Parathyroid adenoma (tissue), 2 donors: ENCODE measurements at regions not wholly inside any gene's neighbourhood (a gene's known extent, or its start where the extent isn't known, plus 50 kb on each side); places are given as distances from the start of the nearest gene placed in this dataset.

Experiments
- H2AFZ ChIP-seq: fragments of 300-600 bp; sonication (generic); one replicate; pipeline ENCODE4 v1.7.0; 2017; ENCODE audit warnings: antibody characterized with exemption, mild to moderate bottlenecking
- H3K27ac ChIP-seq: fragments of 300-600 bp; sonication (generic); one replicate; pipeline ENCODE4 v1.7.0; 2017
- H3K27me3 ChIP-seq: fragments of 300-600 bp; sonication (generic); one replicate; pipeline ENCODE4 v1.7.0; 2017; ENCODE audit warnings: low read length; ENCODE audit not compliant: control insufficient read depth, insufficient read depth
- H3K36me3 ChIP-seq: fragments of 300-600 bp; sonication (generic); one replicate; pipeline ENCODE4 v1.7.0; 2017; ENCODE audit warnings: low read length; ENCODE audit not compliant: control insufficient read depth, insufficient read depth
- H3K4me1 ChIP-seq: fragments of 300-600 bp; sonication (generic); one replicate; pipeline ENCODE4 v1.7.0; 2017; ENCODE audit warnings: control low read depth
- H3K4me2 ChIP-seq: fragments of 300-600 bp; sonication (generic); one replicate; pipeline ENCODE4 v1.7.0; 2017; ENCODE audit warnings: low read length
- H3K4me3 ChIP-seq: fragments of 300-600 bp; sonication (generic); one replicate; pipeline ENCODE4 v1.7.0; 2017; ENCODE audit warnings: low read depth, low read length
- H3K79me2 ChIP-seq: fragments of 300-600 bp; sonication (generic); one replicate; pipeline ENCODE4 v1.7.0; 2017; ENCODE audit warnings: control low read depth
- H3K9ac ChIP-seq: fragments of 300-600 bp; sonication (generic); one replicate; pipeline ENCODE4 v1.7.0; 2017; ENCODE audit warnings: mild to moderate bottlenecking
- H3K9me3 ChIP-seq: fragments of 300-600 bp; sonication (generic); one replicate; pipeline ENCODE4 v1.7.0; 2017; ENCODE audit warnings: low read length; ENCODE audit not compliant: control insufficient read depth
- TF ChIP-seq, protein P1 (sequence below): fragments of 300-600 bp; sonication (generic); IDR thresholded peaks from one replicate; pipeline ENCODE4 v1.7.0; 2017; ENCODE audit warnings: antibody characterized with exemption, mild to moderate bottlenecking
- donor health status: primary hyperparathyroidism.

DNA sequence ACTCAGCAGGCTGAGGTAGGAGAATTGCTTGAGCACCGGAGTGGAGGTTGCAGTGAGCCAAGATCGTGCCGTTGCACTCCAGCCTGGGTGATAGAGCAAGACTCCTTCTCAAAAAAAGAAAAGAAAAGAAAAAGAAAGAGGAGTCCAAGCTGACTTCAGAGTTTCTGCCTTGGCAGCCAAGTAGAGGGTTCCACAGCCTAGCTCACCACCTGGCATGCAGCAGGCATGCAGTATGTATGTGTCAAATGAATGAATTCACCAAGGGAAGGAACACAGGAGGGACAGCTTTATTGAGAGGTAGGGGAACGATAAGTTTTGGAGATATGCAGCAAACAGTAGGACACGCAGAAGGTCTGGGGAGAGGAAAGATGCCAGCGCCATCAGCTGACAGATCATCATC lies 230.4 kb downstream of the BUD13 start:
- Histone ChIP-seq H3K36me3 (no peaks in the 10 kb centered on the region), H3K9me3 (no peaks in the 10 kb centered on the region), H3K4me1 (no peaks in the 10 kb centered on the region), H3K27me3 (no peaks in the 10 kb centered on the region), H3K4me2 (no peak overlapping the region), H2AFZ (no peak overlapping the region), H3K9ac (no peak overlapping the region), H3K79me2 (no peaks in the 10 kb centered on the region), H3K4me3 (no peak overlapping the region), H3K27ac (no peak overlapping the region)
- TF ChIP-seq, protein P1, sequence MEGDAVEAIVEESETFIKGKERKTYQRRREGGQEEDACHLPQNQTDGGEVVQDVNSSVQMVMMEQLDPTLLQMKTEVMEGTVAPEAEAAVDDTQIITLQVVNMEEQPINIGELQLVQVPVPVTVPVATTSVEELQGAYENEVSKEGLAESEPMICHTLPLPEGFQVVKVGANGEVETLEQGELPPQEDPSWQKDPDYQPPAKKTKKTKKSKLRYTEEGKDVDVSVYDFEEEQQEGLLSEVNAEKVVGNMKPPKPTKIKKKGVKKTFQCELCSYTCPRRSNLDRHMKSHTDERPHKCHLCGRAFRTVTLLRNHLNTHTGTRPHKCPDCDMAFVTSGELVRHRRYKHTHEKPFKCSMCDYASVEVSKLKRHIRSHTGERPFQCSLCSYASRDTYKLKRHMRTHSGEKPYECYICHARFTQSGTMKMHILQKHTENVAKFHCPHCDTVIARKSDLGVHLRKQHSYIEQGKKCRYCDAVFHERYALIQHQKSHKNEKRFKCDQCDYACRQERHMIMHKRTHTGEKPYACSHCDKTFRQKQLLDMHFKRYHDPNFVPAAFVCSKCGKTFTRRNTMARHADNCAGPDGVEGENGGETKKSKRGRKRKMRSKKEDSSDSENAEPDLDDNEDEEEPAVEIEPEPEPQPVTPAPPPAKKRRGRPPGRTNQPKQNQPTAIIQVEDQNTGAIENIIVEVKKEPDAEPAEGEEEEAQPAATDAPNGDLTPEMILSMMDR: no peak

DNA sequence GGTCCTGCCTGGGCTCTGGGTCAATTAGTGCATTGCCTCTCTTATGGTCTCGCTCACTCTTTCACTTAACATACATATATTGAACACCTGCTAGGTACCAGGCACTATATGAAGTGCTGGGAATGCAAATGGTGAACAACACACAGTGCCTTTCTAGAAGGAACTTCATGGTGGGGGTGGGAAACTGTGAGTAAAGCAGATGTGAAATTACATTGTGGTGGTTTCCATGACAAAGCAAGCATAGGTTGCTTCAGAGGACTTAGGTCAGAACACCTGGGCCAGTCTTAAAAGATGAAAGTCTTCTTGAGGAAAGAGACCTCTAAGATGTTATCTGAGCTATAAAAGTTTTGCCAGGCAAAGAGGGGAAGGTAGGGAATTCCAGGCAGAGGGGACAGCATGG lies 231.3 kb downstream of the BUD13 start:
- Histone ChIP-seq H2AFZ (no peak overlapping the region), H3K9ac (no peak overlapping the region), H3K79me2 (no peaks in the 10 kb centered on the region), H3K4me3 (no peak overlapping the region), H3K27ac (no peak overlapping the region), H3K27me3 (no peaks in the 10 kb centered on the region), H3K4me2 (no peak overlapping the region), H3K4me1 (no peaks in the 10 kb centered on the region), H3K36me3 (no peaks in the 10 kb centered on the region), H3K9me3 (no peaks in the 10 kb centered on the region)
- TF ChIP-seq, protein P1: no peak

DNA sequence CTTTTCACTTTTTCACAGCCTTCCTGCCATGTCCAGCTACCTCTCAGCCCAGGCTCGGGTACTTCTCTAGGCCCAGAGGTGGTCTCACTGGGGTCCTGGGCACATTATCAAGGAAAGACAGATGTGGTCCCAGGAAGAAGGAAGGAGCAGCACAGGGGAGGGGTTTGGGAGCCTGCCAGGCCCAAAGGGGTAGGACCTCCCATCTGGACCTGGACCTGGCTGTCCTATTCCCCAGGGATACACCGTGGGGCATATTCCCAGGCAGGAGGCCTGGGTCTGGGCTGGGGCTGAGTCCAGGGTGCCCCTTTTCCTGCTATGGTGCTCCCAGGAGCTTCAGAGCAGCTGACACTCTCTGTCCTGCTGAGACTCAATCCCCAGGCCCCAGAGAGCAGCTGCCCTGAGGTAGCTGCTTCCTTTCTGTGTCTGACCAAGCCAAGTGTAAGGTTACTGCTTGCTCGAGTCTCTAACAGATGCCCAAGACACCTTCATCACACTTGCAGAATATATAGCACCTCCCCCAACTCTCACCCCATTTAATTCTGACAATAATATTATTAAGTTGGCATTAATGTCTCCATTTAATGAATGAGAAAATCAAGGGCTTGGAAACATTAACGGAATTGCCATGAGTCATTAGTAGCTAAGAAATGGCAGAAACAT lies 232.0 kb downstream of the BUD13 start:
- Histone ChIP-seq H2AFZ (no peak overlapping the region), H3K9me3 (no peaks in the 10 kb centered on the region), H3K27me3 (no peaks in the 10 kb centered on the region), H3K36me3 (no peaks in the 10 kb centered on the region), H3K4me3 (no peak overlapping the region), H3K4me2 (no peak overlapping the region), H3K9ac (no peak overlapping the region), H3K4me1 (no peaks in the 10 kb centered on the region), H3K79me2 (no peaks in the 10 kb centered on the region), H3K27ac (no peak overlapping the region)
- TF ChIP-seq, protein P1: no peak

DNA sequence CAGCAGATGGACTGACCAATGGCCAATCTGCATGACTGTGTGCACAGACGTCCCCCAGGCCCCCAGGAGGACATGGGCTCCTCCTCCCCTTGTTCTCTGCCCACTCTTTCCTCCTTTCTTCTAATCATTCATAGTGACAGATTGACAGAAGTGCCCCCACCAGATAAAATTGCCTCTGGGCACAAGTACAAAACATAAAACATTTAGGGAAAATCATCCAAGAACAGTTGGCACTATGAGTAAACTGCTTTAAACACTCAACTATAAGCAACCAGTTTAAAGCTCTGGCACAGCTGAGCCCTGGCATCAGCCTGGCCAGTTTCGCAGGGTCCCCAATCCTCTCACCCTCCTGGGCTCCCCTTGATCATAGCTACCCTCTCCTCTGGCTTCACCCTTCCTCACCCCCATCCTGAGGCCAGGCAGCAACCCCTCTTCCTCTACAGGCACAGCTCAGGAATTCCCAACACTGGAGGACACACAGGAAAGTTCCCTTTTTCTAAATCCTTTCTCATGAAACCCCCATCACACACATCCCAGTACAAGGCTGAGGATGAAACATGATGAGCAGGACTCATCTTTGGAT lies 232.9 kb downstream of the BUD13 start:
- H3K4me1 ChIP-seq: no peaks in the 10 kb centered on the region
- H3K79me2 ChIP-seq: no peaks in the 10 kb centered on the region
- H3K9ac ChIP-seq: no peak overlapping the region
- TF ChIP-seq, protein P1: no peak
- H3K27ac ChIP-seq: no peak overlapping the region
- no peak overlapping the region for H2AFZ ChIP-seq
- no peaks in the 10 kb centered on the region for H3K27me3 ChIP-seq
- no peaks in the 10 kb centered on the region for H3K36me3 ChIP-seq
- H3K9me3 ChIP-seq: no peaks in the 10 kb centered on the region
- H3K4me2 ChIP-seq: no peak overlapping the region
- H3K4me3 ChIP-seq: no peak overlapping the region

DNA sequence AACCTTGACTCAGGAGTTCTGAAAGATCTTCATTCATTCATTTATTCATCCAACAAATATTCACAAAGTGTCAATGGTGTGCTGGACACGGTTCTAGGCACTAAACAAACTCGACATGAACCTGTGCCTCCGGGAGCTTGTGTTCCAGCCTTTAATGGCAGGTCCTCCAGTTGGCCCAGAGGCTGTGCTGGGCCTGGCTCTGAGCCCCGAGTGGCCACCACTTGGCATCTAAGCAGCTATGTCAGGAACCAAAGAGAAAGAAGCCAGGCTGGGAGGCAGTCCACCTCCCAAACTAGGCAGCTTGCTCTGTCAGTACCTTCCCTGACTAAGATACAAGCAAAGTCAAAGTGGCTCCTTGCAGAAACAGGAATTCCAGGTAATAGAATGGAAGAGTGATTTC lies 233.6 kb downstream of the BUD13 start:
- Histone ChIP-seq H3K4me3 (no peak overlapping the region), H3K36me3 (no peaks in the 10 kb centered on the region), H3K27ac (no peak overlapping the region), H3K4me2 (no peak overlapping the region), H3K4me1 (no peaks in the 10 kb centered on the region), H3K79me2 (no peaks in the 10 kb centered on the region), H3K9me3 (no peaks in the 10 kb centered on the region), H3K9ac (no peak overlapping the region), H3K27me3 (no peaks in the 10 kb centered on the region), H2AFZ (no peak overlapping the region)
- TF ChIP-seq, protein P1: no peak
